Neural crest cell (in vitro differentiated cells): ENCODE measurements at regions not wholly inside any gene's neighbourhood (a gene's known extent, or its start where the extent isn't known, plus 50 kb on each side); places are given as distances from the start of the nearest gene placed in this dataset.

Experiments
- DNase-seq: peaks from one replicate; pipeline ENCODE4 v3.0.0; 2021; ENCODE audit warnings: low read depth, mixed read lengths, low spot score
- H3K27ac Mint-ChIP-seq: one replicate; pipeline ENCODE4 v1.8.0; 2021; ENCODE audit warnings: mild to moderate bottlenecking, mixed read lengths; ENCODE audit not compliant: unreplicated experiment
- H3K27me3 Mint-ChIP-seq: 2 replicates; pipeline ENCODE4 v1.8.0; 2021; ENCODE audit warnings: low read depth, mild to moderate bottlenecking, mixed read lengths
- H3K36me3 Mint-ChIP-seq: 2 replicates; pipeline ENCODE4 v1.8.0; 2021; ENCODE audit warnings: low read depth, mild to moderate bottlenecking, mixed read lengths
- H3K4me1 Mint-ChIP-seq: 2 replicates; pipeline ENCODE4 v1.8.0; 2021; ENCODE audit warnings: mixed read lengths
- H3K4me3 Mint-ChIP-seq: one replicate; pipeline ENCODE4 v1.8.0; 2021; ENCODE audit warnings: mild to moderate bottlenecking, mixed read lengths
- H3K9me3 Mint-ChIP-seq: 2 replicates; pipeline ENCODE4 v1.8.0; 2021; ENCODE audit warnings: mixed read lengths
- CTCF ChIP-seq: fragments of 200-600 bp; sonication (generic); conservative IDR thresholded peaks from 2 replicates; pipeline ENCODE4 v1.5.0; 2021; ENCODE audit warnings: antibody characterized with exemption, mild to moderate bottlenecking

GRCh38 chr1:90502194-90502593 lies 214.9 kb downstream of the BARHL2 start:
- H3K27me3 Mint-ChIP-seq: no peaks in the 10 kb centered on the region
- no peaks in the 10 kb centered on the region for H3K36me3 Mint-ChIP-seq
- no peak for TF ChIP-seq CTCF
- H3K9me3 Mint-ChIP-seq: no peaks in the 10 kb centered on the region
- no peak overlapping the region for H3K4me3 Mint-ChIP-seq
- no peak for DNase-seq
- no peak overlapping the region for H3K27ac Mint-ChIP-seq
- H3K4me1 Mint-ChIP-seq: peaks cover 31% of the 10 kb centered on the region

DNA sequence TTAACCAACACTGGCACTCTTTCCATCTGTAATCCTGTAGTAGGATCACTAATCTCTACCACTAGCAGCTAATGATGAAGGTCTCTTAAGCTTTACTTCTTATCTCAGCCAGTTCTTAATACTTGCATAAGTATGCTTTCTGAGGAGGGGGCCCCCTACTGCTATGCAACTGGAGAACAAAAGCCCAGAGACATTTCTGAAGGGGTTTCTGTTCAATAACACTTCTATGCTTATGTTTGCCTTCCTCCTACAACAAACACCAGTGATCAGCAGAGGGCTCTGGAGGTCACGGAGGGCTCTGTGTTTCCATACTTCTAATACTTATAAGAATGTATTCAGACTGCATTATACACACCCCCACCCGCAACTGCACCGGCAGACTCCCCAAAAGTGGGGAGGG lies 215.8 kb downstream of the BARHL2 start:
- Mint-ChIP-seq H3K27me3 (no peaks in the 10 kb centered on the region), H3K9me3 (no peaks in the 10 kb centered on the region), H3K27ac (no peak overlapping the region), H3K4me1 (peaks cover 31% of the 10 kb centered on the region), H3K4me3 (peak overlapping the region; percentile 13), H3K36me3 (no peaks in the 10 kb centered on the region)
- no peak for DNase-seq
- TF ChIP-seq CTCF: no peak

- Mint-ChIP-seq H3K27me3 (no peaks in the 10 kb centered on the region), H3K4me1 (no peaks in the 10 kb centered on the region), H3K4me3 (no peak overlapping the region), H3K36me3 (no peaks in the 10 kb centered on the region), H3K27ac (no peak overlapping the region), H3K9me3 (no peaks in the 10 kb centered on the region)
- no peak for TF ChIP-seq CTCF
- DNase-seq: no peak
These were observed 222.3 kb downstream of the BARHL2 start for GRCh38 chr1:90494748-90495282.

GRCh38 chr1:90488451-90488850 lies 228.7 kb downstream of the BARHL2 start:
- no peaks in the 10 kb centered on the region for H3K9me3 Mint-ChIP-seq
- no peaks in the 10 kb centered on the region for H3K36me3 Mint-ChIP-seq
- H3K27me3 Mint-ChIP-seq: no peaks in the 10 kb centered on the region
- no peak for TF ChIP-seq CTCF
- DNase-seq: no peak
- no peaks in the 10 kb centered on the region for H3K4me1 Mint-ChIP-seq
- H3K4me3 Mint-ChIP-seq: no peak overlapping the region
- H3K27ac Mint-ChIP-seq: no peak overlapping the region

GRCh38 chr1:90486996-90487395 lies 230.1 kb downstream of the BARHL2 start:
- no peaks in the 10 kb centered on the region for H3K9me3 Mint-ChIP-seq
- no peak for TF ChIP-seq CTCF
- DNase-seq: no peak
- no peaks in the 10 kb centered on the region for H3K36me3 Mint-ChIP-seq
- no peaks in the 10 kb centered on the region for H3K4me1 Mint-ChIP-seq
- no peaks in the 10 kb centered on the region for H3K27me3 Mint-ChIP-seq
- no peak overlapping the region for H3K4me3 Mint-ChIP-seq
- no peak overlapping the region for H3K27ac Mint-ChIP-seq
